ENCODE measurements at regions not wholly inside any gene's neighbourhood (a gene's known extent, or its start where the extent isn't known, plus 50 kb on each side); places are given as distances from the start of the nearest gene placed in this dataset.

GRCh38 chr11:115955803-115956202, 451.6 kb upstream of the CADM1 start:
- no peak for TF ChIP-seq CTCF (IDR thresholded peaks at IDR 0.05)
- no peak for TF ChIP-seq NPAS2 (CRISPR knock-in tag; IDR thresholded peaks at IDR 0.05; ENCODE audit: borderline replicate concordance)
- TF ChIP-seq POLR2A (IDR thresholded peaks at IDR 0.05; ENCODE audit: low read length), result no peak
- no peak for TF ChIP-seq CBX8 (IDR thresholded peaks at IDR 0.05)
- TF ChIP-seq USF2 (IDR thresholded peaks at IDR 0.05), result no peak
- no peak for TF ChIP-seq RAD21 (conservative IDR thresholded peaks at IDR 0.05 in 1 of 2, IDR thresholded peaks at IDR 0.05 in 1 of 2)
- TF ChIP-seq BCL3 (IDR thresholded peaks at IDR 0.05), result no peak
- no peak for TF ChIP-seq EP300 (IDR thresholded peaks at IDR 0.05)
- TF ChIP-seq HEYL (CRISPR knock-in tag; IDR thresholded peaks at IDR 0.05), result no peak
- TF ChIP-seq MAZ (IDR thresholded peaks at IDR 0.05; ENCODE audit: borderline replicate concordance, low read depth, low read length), result no peak
- TF ChIP-seq HMGXB4 (CRISPR knock-in tag; IDR thresholded peaks at IDR 0.05; ENCODE audit: borderline replicate concordance), result no peak
- TF ChIP-seq CHD2 (IDR thresholded peaks at IDR 0.05; ENCODE audit: low read length, partially characterized antibody), result no peak
- no peak for TF ChIP-seq SREBF2 (IDR thresholded peaks at IDR 0.05)
